Neural progenitor cell (in vitro differentiated cells): ENCODE measurements at regions not wholly inside any gene's neighbourhood (a gene's known extent, or its start where the extent isn't known, plus 50 kb on each side); places are given as distances from the start of the nearest gene placed in this dataset.

Experiments used
- DNase-seq: peaks from one replicate; pipeline ENCODE4 v3.0.0-alpha.2; 2016; ENCODE audit warnings: low spot score
- H2AFZ ChIP-seq: fragments of 200-600 bp; sonication (generic); replicated peaks from 2 replicates; pipeline ENCODE4 v1.6.1; 2016; ENCODE audit warnings: antibody characterized with exemption
- H3F3A ChIP-seq: fragments of 200-600 bp; sonication (generic); 2 replicates; pipeline ENCODE4 v1.6.1; 2016; ENCODE audit warnings: antibody characterized with exemption, low read depth
- H3K27ac ChIP-seq: fragments of 200-600 bp; sonication (generic); 2 replicates; pipeline ENCODE4 v1.5.1; 2016; ENCODE audit warnings: mild to moderate bottlenecking
- H3K27me3 ChIP-seq: fragments of 200-600 bp; sonication (generic); 2 replicates; pipeline ENCODE4 v1.6.1; 2016; ENCODE audit warnings: mild to moderate bottlenecking, moderate library complexity
- H3K36me3 ChIP-seq: fragments of 200-600 bp; sonication (generic); 2 replicates; pipeline ENCODE4 v1.5.1; 2016
- H3K4me1 ChIP-seq: fragments of 200-600 bp; sonication (generic); 2 replicates; pipeline ENCODE4 v1.6.1; 2016; ENCODE audit warnings: mixed run types
- H3K4me2 ChIP-seq: fragments of 200-600 bp; sonication (generic); 2 replicates; pipeline ENCODE4 v1.6.1; 2016
- H3K4me3 ChIP-seq: fragments of 200-600 bp; sonication (generic); 2 replicates; pipeline ENCODE4 v1.5.1; 2016
- H3K79me2 ChIP-seq: fragments of 200-600 bp; sonication (generic); 2 replicates; pipeline ENCODE4 v1.6.1; 2016; ENCODE audit warnings: low read depth
- H3K9ac ChIP-seq: fragments of 200-600 bp; sonication (generic); 2 replicates; pipeline ENCODE4 v1.6.1; 2016
- H3K9me3 ChIP-seq: fragments of 200-600 bp; sonication (generic); 2 replicates; pipeline ENCODE4 v1.5.1; 2016; ENCODE audit warnings: low read depth
- H4K20me1 ChIP-seq: fragments of 200-600 bp; sonication (generic); 2 replicates; pipeline ENCODE4 v1.6.1; 2016; ENCODE audit warnings: low read depth
- H3K27ac Mint-ChIP-seq: 3 replicates; pipeline ENCODE4 v1.8.0; 2021; ENCODE audit warnings: mixed read lengths
- H3K27me3 Mint-ChIP-seq: 2 replicates; pipeline ENCODE4 v1.8.0; 2022; ENCODE audit warnings: low read depth, mild to moderate bottlenecking, inconsistent platforms, moderate library complexity, mixed read lengths; ENCODE audit not compliant: insufficient read depth
- H3K36me3 Mint-ChIP-seq: 3 replicates; pipeline ENCODE4 v1.8.0; 2021; ENCODE audit warnings: mixed read lengths
- H3K4me1 Mint-ChIP-seq: 3 replicates; pipeline ENCODE4 v1.8.0; 2021; ENCODE audit warnings: mixed read lengths
- H3K4me3 Mint-ChIP-seq: 3 replicates; pipeline ENCODE4 v1.8.0; 2021; ENCODE audit warnings: mild to moderate bottlenecking, moderate library complexity, mixed read lengths
- H3K9me3 Mint-ChIP-seq: 3 replicates; pipeline ENCODE4 v1.8.0; 2020; ENCODE audit warnings: mixed read lengths
- CTCF ChIP-seq: fragments of 200-600 bp; sonication (generic); IDR thresholded peaks from 2 replicates; pipeline ENCODE4 v1.5.1; 2017; ENCODE audit warnings: antibody characterized with exemption, mild to moderate bottlenecking
- EZH2 ChIP-seq: fragments of 200-600 bp; sonication (generic); IDR thresholded peaks from 2 replicates; pipeline ENCODE4 v1.6.1; 2017; ENCODE audit warnings: antibody characterized with exemption, mild to moderate bottlenecking, moderate library complexity
- EZH2phosphoT487 ChIP-seq: fragments of 200-600 bp; sonication (generic); IDR thresholded peaks from 2 replicates; pipeline ENCODE4 v1.6.1; 2017; ENCODE audit warnings: antibody characterized with exemption

GRCh38 chr11:28616160-28616965, 508.2 kb downstream of the METTL15 start:
- Histone ChIP-seq H3K4me1 (peaks cover 15% of the 10 kb centered on the region), H3K27ac (no peak overlapping the region), H3F3A (no peaks in the 10 kb centered on the region), H3K4me2 (no peak overlapping the region), H3K79me2 (no peaks in the 10 kb centered on the region), H3K9ac (no peak overlapping the region), H3K4me3 (no peak overlapping the region), H3K9me3 (no peaks in the 10 kb centered on the region), H2AFZ (no peak overlapping the region), H4K20me1 (no peaks in the 10 kb centered on the region), H3K36me3 (no peaks in the 10 kb centered on the region), H3K27me3 (no peaks in the 10 kb centered on the region)
- DNase-seq: no peak
- no peak overlapping the region for H3K27ac Mint-ChIP-seq
- no peaks in the 10 kb centered on the region for H3K36me3 Mint-ChIP-seq
- no peak for TF ChIP-seq CTCF
- TF ChIP-seq EZH2: no peak
- TF ChIP-seq EZH2phosphoT487: no peak
- H3K4me1 Mint-ChIP-seq: peaks cover 16% of the 10 kb centered on the region
- H3K27me3 Mint-ChIP-seq: peaks cover 3% of the 10 kb centered on the region
- no peak overlapping the region for H3K4me3 Mint-ChIP-seq
- no peaks in the 10 kb centered on the region for H3K9me3 Mint-ChIP-seq

- H3K27ac Mint-ChIP-seq: no peak overlapping the region
- peaks cover 3% of the 10 kb centered on the region for H3K27me3 Mint-ChIP-seq
- H3K4me2 ChIP-seq: peak overlapping the region; percentile 35
- no peaks in the 10 kb centered on the region for H3K9me3 ChIP-seq
- H4K20me1 ChIP-seq: no peaks in the 10 kb centered on the region
- no peaks in the 10 kb centered on the region for H3K27me3 ChIP-seq
- DNase-seq: no peak
- H3K9me3 Mint-ChIP-seq: no peaks in the 10 kb centered on the region
- H3K79me2 ChIP-seq: no peaks in the 10 kb centered on the region
- peaks cover 15% of the 10 kb centered on the region for H3K4me1 ChIP-seq
- H3K27ac ChIP-seq: no peak overlapping the region
- peaks cover 16% of the 10 kb centered on the region for H3K4me1 Mint-ChIP-seq
- TF ChIP-seq EZH2phosphoT487 (no peak), EZH2 (no peak), CTCF (no peak)
- no peaks in the 10 kb centered on the region for H3K36me3 ChIP-seq
- no peak overlapping the region for H3K4me3 ChIP-seq
- no peaks in the 10 kb centered on the region for H3F3A ChIP-seq
- no peak overlapping the region for H3K9ac ChIP-seq
- no peak overlapping the region for H3K4me3 Mint-ChIP-seq
- no peaks in the 10 kb centered on the region for H3K36me3 Mint-ChIP-seq
- H2AFZ ChIP-seq: no peak overlapping the region
These were observed 507.4 kb downstream of the METTL15 start for GRCh38 chr11:28615542-28615941.

GRCh38 chr11:28606930-28607329, 498.7 kb downstream of the METTL15 start:
- no peaks in the 10 kb centered on the region for H3K4me1 Mint-ChIP-seq
- H3K27me3 Mint-ChIP-seq: no peaks in the 10 kb centered on the region
- Histone ChIP-seq H2AFZ (no peak overlapping the region), H3K79me2 (no peaks in the 10 kb centered on the region), H3K4me3 (no peak overlapping the region), H3F3A (no peaks in the 10 kb centered on the region), H3K4me2 (no peak overlapping the region), H3K4me1 (peaks cover 11% of the 10 kb centered on the region), H3K9ac (no peak overlapping the region), H3K36me3 (no peaks in the 10 kb centered on the region), H3K9me3 (no peaks in the 10 kb centered on the region), H4K20me1 (no peaks in the 10 kb centered on the region), H3K27me3 (no peaks in the 10 kb centered on the region), H3K27ac (no peak overlapping the region)
- H3K27ac Mint-ChIP-seq: no peak overlapping the region
- H3K36me3 Mint-ChIP-seq: no peaks in the 10 kb centered on the region
- H3K4me3 Mint-ChIP-seq: no peak overlapping the region
- DNase-seq: no peak
- H3K9me3 Mint-ChIP-seq: no peaks in the 10 kb centered on the region
- TF ChIP-seq EZH2 (no peak), CTCF (no peak), EZH2phosphoT487 (no peak)
